Stomach (tissue), 8 donors: ENCODE measurements at regions not wholly inside any gene's neighbourhood (a gene's known extent, or its start where the extent isn't known, plus 50 kb on each side); places are given as distances from the start of the nearest gene placed in this dataset.

ENCODE experiments used
- DNase-seq, 2 donors: peaks; one replicate each; pipeline versions ENCODE4 v3.0.0 to v3.0.0-alpha.2; 2013 to 2019
- H3K27ac ChIP-seq, 5 donors: fragments of 200-600 bp in 4 of 5; sonication (generic) in 4 of 5; one replicate each; pipeline ENCODE4 v1.5.1; 2013 to 2019; ENCODE audit warnings: mild to moderate bottlenecking in 1 of 5, moderate library complexity in 1 of 5
- H3K27me3 ChIP-seq, 3 donors: fragments of 200-600 bp; sonication (generic); one replicate each; pipeline ENCODE4 v1.5.1; 2017 to 2019; ENCODE audit warnings: mixed run types in 1 of 3
- H3K36me3 ChIP-seq, 4 donors: fragments of 200-600 bp; sonication (generic); 1 replicate in 3 of 4; 2 replicates in 1 of 4; pipeline ENCODE4 v1.5.1; 2016 to 2019
- H3K4me1 ChIP-seq, 4 donors: fragments of 200-600 bp; sonication (generic); one replicate each; pipeline ENCODE4 v1.5.1; 2016 to 2019
- H3K4me3 ChIP-seq, 4 donors: fragments of 200-600 bp; sonication (generic) in 3 of 4; one replicate each; pipeline ENCODE4 v1.5.1; 2016 to 2019; ENCODE audit warnings: mild to moderate bottlenecking in 1 of 4
- H3K9me3 ChIP-seq, 4 donors: fragments of 200-600 bp; sonication (generic); one replicate each; pipeline ENCODE4 v1.5.1; 2016 to 2019
- CTCF ChIP-seq, 7 experiments: fragments of 450-650 bp in 4 of 7; fragments of 200-600 bp in 3 of 7; sonication (generic) in 3 of 7; IDR thresholded peaks; one replicate each; pipeline ENCODE4 v1.5.1; 2016 to 2019; ENCODE audit warnings: antibody characterized with exemption in 7 of 7, control low read depth in 2 of 7, mild to moderate bottlenecking in 1 of 7
- EP300 ChIP-seq: sonication (generic); formaldehyde crosslinking; IDR thresholded peaks from one replicate; pipeline ENCODE4 v1.6.1; 2017; ENCODE audit warnings: antibody characterized with exemption
- POLR2A ChIP-seq, 4 donors: fragments of 450-650 bp; IDR thresholded peaks; one replicate each; pipeline ENCODE4 v1.6.1; 2016; ENCODE audit warnings: antibody characterized with exemption in 4 of 4, control low read depth in 2 of 4, mild to moderate bottlenecking in 1 of 4, moderate library complexity in 1 of 4
- POLR2AphosphoS5 ChIP-seq, 3 donors: sonication (generic); formaldehyde crosslinking; IDR thresholded peaks; one replicate each; pipeline ENCODE4 v1.6.1; 2016; ENCODE audit warnings: antibody characterized with exemption in 3 of 3
- WGBS, 5 donors: extraction: QIAGEN DNeasy Blood & Tissue Kit in 3 of 5; methylation state at CpG; one replicate each; pipeline versions ENCODE4 v1.1.5 to v1.1.7; 2013 to 2018; 5-methylcytosine and 5-hydroxymethylcytosine counted together
- intact Hi-C: fragments of 100-400 bp; cut with DNase I; formaldehyde crosslinking; loops from one replicate; pipeline ENCODE4 v1.15.1; 2023; ENCODE audit warnings: low total_unique reads
- donor health status: healthy with polysubstance abuse.
- donor health status: Bipolar disorder and iron deficiency.
- donor health status: healthy.

GRCh38 chr12:42990387-42990786 is 400.8 kb upstream of the PRICKLE1 start:
- TF ChIP-seq POLR2AphosphoS5 (IDR thresholded peaks at IDR 0.05) (no peak), CTCF (IDR thresholded peaks at IDR 0.05) (no peak), POLR2A (IDR thresholded peaks at IDR 0.05) (no peak), EP300 (no peak)
- intact Hi-C loops = no loop called here
- no peaks in the 10 kb centered on the region for H3K9me3 ChIP-seq
- H3K27me3 ChIP-seq = no peaks in the 10 kb centered on the region
- no peak overlapping the region for H3K27ac ChIP-seq
- no peak for DNase-seq
- no peaks in the 10 kb centered on the region for H3K36me3 ChIP-seq
- no peak overlapping the region for H3K4me3 ChIP-seq
- no peaks in the 10 kb centered on the region for H3K4me1 ChIP-seq

- Histone ChIP-seq H3K9me3 (no peaks in the 10 kb centered on the region), H3K27me3 (no peaks in the 10 kb centered on the region), H3K4me3 (no peak overlapping the region), H3K36me3 (no peaks in the 10 kb centered on the region), H3K27ac (no peak overlapping the region), H3K4me1 (no peaks in the 10 kb centered on the region)
- intact Hi-C loops = no loop called here
- peak in 1 of 2 donors; percentile 77 for DNase-seq
- TF ChIP-seq POLR2AphosphoS5 (IDR thresholded peaks at IDR 0.05) (no peak), CTCF (IDR thresholded peaks at IDR 0.05) (no peak), EP300 (no peak)
- WGBS, 5 donors = 49 to 60% (median 59%) methylated on average over 9 of the region's 9 CpGs
Measured at GRCh38 chr12:42987216-42987650, 397.7 kb upstream of the PRICKLE1 start.

- H3K4me1 ChIP-seq = no peaks in the 10 kb centered on the region
- 2 to 33% (median 12%) methylated on average over 1 of the region's 1 CpG for WGBS, 5 donors
- TF ChIP-seq EP300 = no peak
- no peak for TF ChIP-seq POLR2A (IDR thresholded peaks at IDR 0.05)
- no peak for TF ChIP-seq POLR2AphosphoS5 (IDR thresholded peaks at IDR 0.05)
- TF ChIP-seq CTCF (IDR thresholded peaks at IDR 0.05) = no peak
- H3K4me3 ChIP-seq = no peak overlapping the region
- H3K27me3 ChIP-seq = no peaks in the 10 kb centered on the region
- no peaks in the 10 kb centered on the region for H3K9me3 ChIP-seq
- no peak overlapping the region for H3K27ac ChIP-seq
- intact Hi-C loops = no loop called here
- no peaks in the 10 kb centered on the region for H3K36me3 ChIP-seq
- peak in 1 of 2 donors; percentile 39 for DNase-seq
Measured at GRCh38 chr12:42985506-42985905, 396.0 kb upstream of the PRICKLE1 start.

GRCh38 chr12:42982828-42983227 is 393.3 kb upstream of the PRICKLE1 start:
- intact Hi-C loops = no loop called here
- Histone ChIP-seq H3K9me3 (no peaks in the 10 kb centered on the region), H3K4me3 (no peak overlapping the region), H3K27me3 (no peaks in the 10 kb centered on the region), H3K27ac (no peak overlapping the region), H3K4me1 (no peaks in the 10 kb centered on the region), H3K36me3 (no peaks in the 10 kb centered on the region)
- WGBS, 5 donors = 87 to 93% (median 91%) methylated on average over 4 of the region's 4 CpGs
- DNase-seq = no peak
- TF ChIP-seq POLR2AphosphoS5 (IDR thresholded peaks at IDR 0.05) = no peak
- TF ChIP-seq POLR2A (IDR thresholded peaks at IDR 0.05) = no peak

GRCh38 chr12:42981379-42981778 is 391.8 kb upstream of the PRICKLE1 start:
- Histone ChIP-seq H3K4me3 (no peak overlapping the region), H3K9me3 (no peaks in the 10 kb centered on the region), H3K27ac (no peak overlapping the region), H3K27me3 (no peaks in the 10 kb centered on the region), H3K4me1 (no peaks in the 10 kb centered on the region), H3K36me3 (no peaks in the 10 kb centered on the region)
- DNase-seq = no peak
- TF ChIP-seq CTCF (IDR thresholded peaks at IDR 0.05) (no peak), POLR2A (IDR thresholded peaks at IDR 0.05) (no peak), EP300 (no peak), POLR2AphosphoS5 (IDR thresholded peaks at IDR 0.05) (no peak)
- intact Hi-C loops = no loop called here
- 64 to 83% (median 76%) methylated on average over 3 of the region's 3 CpGs for WGBS, 5 donors
